ENCODE measurements at regions not wholly inside any gene's neighbourhood (a gene's known extent, or its start where the extent isn't known, plus 50 kb on each side); places are given as distances from the start of the nearest gene placed in this dataset.
A peak's percentile ranks its signal among the peaks of the same experiment; 100 is the strongest.

GRCh38 chr1:163650624-163651023 is 328.9 kb downstream of the NUF2 start:
- no peak for TF ChIP-seq CTCF (IDR thresholded peaks at IDR 0.05; ENCODE audit: borderline replicate concordance, extremely low read depth, insufficient read depth)
- H3K4me3 ChIP-seq (ENCODE audit: low read length in 3 of 3), result no peak overlapping the region
- H3K27me3 ChIP-seq (ENCODE audit: control insufficient read depth, insufficient read depth, low read length), result no peaks in the 10 kb centered on the region
- DNase-seq (no peak), FAIRE-seq (no peak)
- H3K9me3 ChIP-seq (ENCODE audit: control insufficient read depth in 2 of 3, insufficient read depth in 1 of 3, low read length in 3 of 3), result no peaks in the 10 kb centered on the region
- H3K4me1 ChIP-seq (ENCODE audit: control insufficient read depth in 2 of 3, insufficient read depth in 2 of 3, low read depth in 1 of 3, low read length in 3 of 3), result no peaks in the 10 kb centered on the region
- no peak overlapping the region for H3K9ac ChIP-seq (ENCODE audit: low read length in 3 of 3)
- intact Hi-C loops (cut with DNase I), result no loop called here
- no peak overlapping the region for H3K27ac ChIP-seq (ENCODE audit: low read depth in 2 of 2, low read length in 2 of 2)
- no peaks in the 10 kb centered on the region for H3K36me3 ChIP-seq (ENCODE audit: control insufficient read depth in 2 of 3, insufficient read depth in 3 of 3, low read length in 3 of 3)

GRCh38 chr1:163652441-163652840 is 330.7 kb downstream of the NUF2 start:
- Histone ChIP-seq H3K9me3 (ENCODE audit: control insufficient read depth in 2 of 3, insufficient read depth in 1 of 3, low read length in 3 of 3) (no peaks in the 10 kb centered on the region), H3K36me3 (ENCODE audit: control insufficient read depth in 2 of 3, insufficient read depth in 3 of 3, low read length in 3 of 3) (no peaks in the 10 kb centered on the region), H3K4me1 (ENCODE audit: control insufficient read depth in 2 of 3, insufficient read depth in 2 of 3, low read depth in 1 of 3, low read length in 3 of 3) (no peaks in the 10 kb centered on the region), H3K9ac (ENCODE audit: low read length in 3 of 3) (no peak overlapping the region), H3K27me3 (ENCODE audit: control insufficient read depth, insufficient read depth, low read length) (no peaks in the 10 kb centered on the region), H3K27ac (ENCODE audit: low read depth in 2 of 2, low read length in 2 of 2) (no peak overlapping the region), H3K4me3 (ENCODE audit: low read length in 3 of 3) (no peak overlapping the region)
- no peak for TF ChIP-seq CTCF (IDR thresholded peaks at IDR 0.05; ENCODE audit: borderline replicate concordance, extremely low read depth, insufficient read depth)
- DNase-seq (peak in 2 of 5 donors; percentile 10 to 19), FAIRE-seq (no peak)
- intact Hi-C loops (cut with DNase I), result no loop called here

GRCh38 chr1:163655565-163655964 is 333.8 kb downstream of the NUF2 start:
- H3K27ac ChIP-seq (ENCODE audit: low read depth in 2 of 2, low read length in 2 of 2), result no peak overlapping the region
- no peak for FAIRE-seq

More at GRCh38 chr1:163655565-163655964, 333.8 kb downstream of the NUF2 start:
- H3K4me1 ChIP-seq (ENCODE audit: control insufficient read depth in 2 of 3, insufficient read depth in 2 of 3, low read depth in 1 of 3, low read length in 3 of 3), result no peaks in the 10 kb centered on the region
- intact Hi-C loops (cut with DNase I), result no loop called here
- H3K9me3 ChIP-seq (ENCODE audit: control insufficient read depth in 2 of 3, insufficient read depth in 1 of 3, low read length in 3 of 3), result no peaks in the 10 kb centered on the region
- no peaks in the 10 kb centered on the region for H3K36me3 ChIP-seq (ENCODE audit: control insufficient read depth in 2 of 3, insufficient read depth in 3 of 3, low read length in 3 of 3)
- no peak overlapping the region for H3K9ac ChIP-seq (ENCODE audit: low read length in 3 of 3)
- H3K27me3 ChIP-seq (ENCODE audit: control insufficient read depth, insufficient read depth, low read length), result no peaks in the 10 kb centered on the region
- DNase-seq, result no peak
- TF ChIP-seq CTCF (IDR thresholded peaks at IDR 0.05; ENCODE audit: borderline replicate concordance, extremely low read depth, insufficient read depth), result no peak
- H3K4me3 ChIP-seq (ENCODE audit: low read length in 3 of 3), result no peak overlapping the region

Data from kidney (tissue), 13 donors.